MM.1S (cell line): ENCODE measurements at regions not wholly inside any gene's neighbourhood (a gene's known extent, or its start where the extent isn't known, plus 50 kb on each side); places are given as distances from the start of the nearest gene placed in this dataset.

Experiments used
- DNase-seq: peaks from one replicate; pipeline ENCODE4 v3.0.0-alpha.2; 2015
- H2AFZ ChIP-seq: fragments of 300-600 bp; sonication (generic); 2 replicates; pipeline ENCODE4 v1.6.0; 2016; ENCODE audit warnings: antibody characterized with exemption, low read length
- H3F3A ChIP-seq: fragments of 300-600 bp; sonication (generic); 2 replicates; pipeline ENCODE4 v1.6.1; 2016; ENCODE audit warnings: mild to moderate bottlenecking, antibody characterized with exemption, low read length, moderate library complexity, mixed read lengths; ENCODE audit not compliant: insufficient read depth
- H3K27ac ChIP-seq: fragments of 300-600 bp; sonication (generic); 2 replicates; pipeline ENCODE4 v1.5.1; 2016; ENCODE audit warnings: mild to moderate bottlenecking, low read length
- H3K27me3 ChIP-seq: fragments of 300-600 bp; sonication (generic); replicated peaks from 2 replicates; pipeline ENCODE4 v1.6.0; 2016; ENCODE audit warnings: low read length; ENCODE audit not compliant: insufficient read depth
- H3K36me3 ChIP-seq: fragments of 300-600 bp; sonication (generic); replicated peaks from 2 replicates; pipeline ENCODE4 v1.6.1; 2016; ENCODE audit warnings: mild to moderate bottlenecking, low read length, mixed read lengths; ENCODE audit not compliant: insufficient read depth
- H3K4me1 ChIP-seq: fragments of 300-600 bp; sonication (generic); 2 replicates; pipeline ENCODE4 v1.6.1; 2016; ENCODE audit warnings: low read length, mixed read lengths
- H3K4me2 ChIP-seq: fragments of 300-600 bp; sonication (generic); 2 replicates; pipeline ENCODE4 v1.6.0; 2016; ENCODE audit warnings: low read depth, low read length
- H3K4me3 ChIP-seq: fragments of 300-600 bp; sonication (generic); 2 replicates; pipeline ENCODE4 v1.5.1; 2016; ENCODE audit warnings: low read length, mixed read lengths
- H3K79me2 ChIP-seq: fragments of 300-600 bp; sonication (generic); 2 replicates; pipeline ENCODE4 v1.6.1; 2016; ENCODE audit warnings: mixed run types, low read length, mixed read lengths
- H3K9ac ChIP-seq: fragments of 300-600 bp; sonication (generic); 2 replicates; pipeline ENCODE4 v1.6.1; 2016; ENCODE audit warnings: low read length, mixed read lengths
- H3K9me2 ChIP-seq: fragments of 300-600 bp; sonication (generic); replicated peaks from 2 replicates; pipeline ENCODE4 v1.6.1; 2016; ENCODE audit warnings: mild to moderate bottlenecking, low read length, mixed read lengths; ENCODE audit not compliant: insufficient read depth
- H3K9me3 ChIP-seq: fragments of 300-600 bp; sonication (generic); replicated peaks from 2 replicates; pipeline ENCODE4 v1.6.1; 2016; ENCODE audit warnings: mild to moderate bottlenecking, low read length, mixed read lengths; ENCODE audit not compliant: insufficient read depth
- H4K20me1 ChIP-seq: fragments of 300-600 bp; sonication (generic); 2 replicates; pipeline ENCODE4 v1.6.1; 2016; ENCODE audit warnings: mild to moderate bottlenecking, low read length, moderate library complexity, mixed read lengths; ENCODE audit not compliant: insufficient read depth
- EZH2 ChIP-seq: fragments of 300-600 bp; sonication (generic); optimal IDR thresholded peaks from 2 replicates; pipeline ENCODE3; 2017; ENCODE audit warnings: low read depth, mild to moderate bottlenecking, antibody characterized with exemption, low read length, mixed read lengths
- EZH2phosphoT487 ChIP-seq: fragments of 300-600 bp; sonication (generic); IDR thresholded peaks from 2 replicates; pipeline ENCODE4 v1.6.1; 2018; ENCODE audit warnings: antibody characterized with exemption, low read length
- TF ChIP-seq, protein P1 (sequence below): fragments of 300-600 bp; sonication (generic); IDR thresholded peaks from 2 replicates; pipeline ENCODE4 v1.5.1; 2016; ENCODE audit warnings: antibody characterized with exemption, low read length, mixed read lengths

DNA sequence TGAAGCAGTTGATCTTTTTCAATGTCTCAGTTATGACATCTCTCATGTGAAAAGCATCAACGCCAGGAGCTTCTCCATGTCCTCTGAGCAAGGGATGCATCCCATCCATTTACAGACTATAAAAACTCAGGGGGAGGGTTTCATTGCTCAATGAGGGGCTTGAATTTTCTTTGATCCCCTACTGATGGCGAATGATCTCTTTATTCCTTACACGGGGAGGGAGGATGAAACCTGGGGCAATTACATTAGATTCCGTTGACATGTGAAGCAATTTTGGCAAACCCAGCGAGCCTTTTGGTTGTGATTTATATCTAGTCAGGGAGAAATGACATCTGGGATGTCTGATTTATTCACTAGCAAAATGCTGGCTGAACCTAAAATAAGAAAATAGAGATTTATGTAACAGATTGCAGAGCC, 268.9 kb downstream of the HIVEP2 start:
- Histone ChIP-seq H3K9ac (no peak overlapping the region), H3K9me2 (no peaks in the 10 kb centered on the region), H3K79me2 (no peaks in the 10 kb centered on the region), H3K27ac (no peak overlapping the region), H3K4me2 (no peak overlapping the region), H3K9me3 (no peaks in the 10 kb centered on the region), H3K4me1 (no peaks in the 10 kb centered on the region), H4K20me1 (no peaks in the 10 kb centered on the region), H3K27me3 (no peaks in the 10 kb centered on the region), H2AFZ (no peak overlapping the region), H3F3A (no peaks in the 10 kb centered on the region), H3K4me3 (no peak overlapping the region), H3K36me3 (no peaks in the 10 kb centered on the region)
- TF ChIP-seq, protein P1, sequence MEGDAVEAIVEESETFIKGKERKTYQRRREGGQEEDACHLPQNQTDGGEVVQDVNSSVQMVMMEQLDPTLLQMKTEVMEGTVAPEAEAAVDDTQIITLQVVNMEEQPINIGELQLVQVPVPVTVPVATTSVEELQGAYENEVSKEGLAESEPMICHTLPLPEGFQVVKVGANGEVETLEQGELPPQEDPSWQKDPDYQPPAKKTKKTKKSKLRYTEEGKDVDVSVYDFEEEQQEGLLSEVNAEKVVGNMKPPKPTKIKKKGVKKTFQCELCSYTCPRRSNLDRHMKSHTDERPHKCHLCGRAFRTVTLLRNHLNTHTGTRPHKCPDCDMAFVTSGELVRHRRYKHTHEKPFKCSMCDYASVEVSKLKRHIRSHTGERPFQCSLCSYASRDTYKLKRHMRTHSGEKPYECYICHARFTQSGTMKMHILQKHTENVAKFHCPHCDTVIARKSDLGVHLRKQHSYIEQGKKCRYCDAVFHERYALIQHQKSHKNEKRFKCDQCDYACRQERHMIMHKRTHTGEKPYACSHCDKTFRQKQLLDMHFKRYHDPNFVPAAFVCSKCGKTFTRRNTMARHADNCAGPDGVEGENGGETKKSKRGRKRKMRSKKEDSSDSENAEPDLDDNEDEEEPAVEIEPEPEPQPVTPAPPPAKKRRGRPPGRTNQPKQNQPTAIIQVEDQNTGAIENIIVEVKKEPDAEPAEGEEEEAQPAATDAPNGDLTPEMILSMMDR: no peak
- no peak for TF ChIP-seq EZH2phosphoT487
- no peak for TF ChIP-seq EZH2
- DNase-seq: no peak

DNA sequence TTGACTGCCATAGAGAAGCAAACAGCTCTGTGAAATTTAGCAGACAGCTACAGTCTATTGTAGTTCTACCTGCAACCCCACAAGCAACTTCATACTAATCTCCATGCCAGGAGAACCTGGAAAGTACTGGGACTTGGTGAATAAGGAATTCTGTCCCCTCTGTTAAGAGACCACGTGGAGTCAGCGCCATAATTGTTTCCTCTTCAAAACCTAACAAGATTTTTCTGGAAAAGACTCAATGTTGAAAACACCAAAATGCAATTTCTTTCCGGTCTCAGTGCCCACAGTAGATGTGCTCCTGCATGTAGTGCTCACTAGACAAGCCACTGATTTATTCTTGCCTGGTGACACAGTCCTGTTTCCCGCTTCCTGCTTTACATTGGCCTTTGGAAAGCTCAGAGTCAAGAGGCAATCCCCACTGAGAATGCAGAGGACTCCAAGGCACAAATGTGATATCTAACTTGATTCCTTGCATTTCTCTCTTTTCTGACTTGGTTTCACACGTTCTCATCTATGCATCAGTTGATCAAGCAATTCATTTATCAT, 268.3 kb downstream of the HIVEP2 start:
- Histone ChIP-seq H3K4me2 (no peak overlapping the region), H3K4me1 (no peaks in the 10 kb centered on the region), H3K79me2 (no peaks in the 10 kb centered on the region), H3F3A (no peaks in the 10 kb centered on the region), H4K20me1 (no peaks in the 10 kb centered on the region), H3K36me3 (no peaks in the 10 kb centered on the region), H2AFZ (no peak overlapping the region), H3K9me2 (no peaks in the 10 kb centered on the region), H3K9ac (no peak overlapping the region), H3K4me3 (no peak overlapping the region), H3K27me3 (no peaks in the 10 kb centered on the region), H3K27ac (no peak overlapping the region), H3K9me3 (no peaks in the 10 kb centered on the region)
- no peak for DNase-seq
- TF ChIP-seq EZH2phosphoT487 (no peak), EZH2 (no peak)
- TF ChIP-seq, protein P1: no peak

DNA sequence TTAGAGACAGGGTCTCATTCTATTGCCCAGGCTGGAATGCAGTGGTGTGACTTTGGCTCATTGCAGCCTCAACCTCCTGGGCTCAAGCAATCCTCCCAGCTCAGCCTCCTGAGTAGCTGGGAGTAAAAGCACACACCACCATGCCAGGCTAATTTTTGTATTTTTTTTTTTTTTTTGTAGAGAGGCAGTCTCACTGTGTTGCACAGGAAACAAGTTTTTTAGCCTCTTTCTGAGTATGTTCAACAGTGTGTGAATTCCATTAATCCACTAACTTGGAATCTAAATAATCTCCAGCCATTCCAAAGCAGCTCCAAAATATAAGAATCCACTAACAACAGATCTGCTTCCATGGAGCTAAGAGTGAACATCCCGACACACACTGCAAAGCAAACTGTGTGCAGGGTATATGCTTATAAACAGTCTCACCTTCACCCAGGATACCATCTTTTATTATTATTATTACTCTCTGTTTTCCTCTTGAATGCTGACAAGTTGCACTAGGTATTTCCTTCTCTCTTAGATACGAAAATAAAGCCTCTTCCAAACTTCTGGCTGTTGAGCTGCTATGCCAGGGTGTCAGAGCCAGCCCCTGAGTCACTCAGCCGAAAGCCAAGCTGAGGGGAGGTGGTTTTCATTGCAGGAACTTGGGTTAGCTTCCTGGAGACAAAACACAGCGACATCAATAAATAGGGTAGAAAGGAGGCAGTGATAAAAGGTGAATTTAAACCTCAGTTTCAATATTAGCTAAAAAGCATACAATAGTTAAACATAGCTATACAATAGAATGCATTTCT, 264.9 kb downstream of the HIVEP2 start:
- TF ChIP-seq EZH2phosphoT487 (no peak), EZH2 (no peak)
- TF ChIP-seq, protein P1: no peak
- Histone ChIP-seq H3K9ac (no peak overlapping the region), H3K27me3 (no peaks in the 10 kb centered on the region), H2AFZ (no peak overlapping the region), H3K4me1 (no peaks in the 10 kb centered on the region), H3K4me3 (no peak overlapping the region), H3K27ac (no peak overlapping the region), H3K79me2 (no peaks in the 10 kb centered on the region), H3K36me3 (no peaks in the 10 kb centered on the region), H3F3A (no peaks in the 10 kb centered on the region), H4K20me1 (no peaks in the 10 kb centered on the region), H3K4me2 (no peak overlapping the region), H3K9me2 (no peaks in the 10 kb centered on the region), H3K9me3 (no peaks in the 10 kb centered on the region)
- DNase-seq: no peak
